GM19043 (cell line): ENCODE measurements at regions not wholly inside any gene's neighbourhood (a gene's known extent, or its start where the extent isn't known, plus 50 kb on each side); places are given as distances from the start of the nearest gene placed in this dataset.
"Not testable (repeated sequence)": the region's sequence is repeated elsewhere in the genome, so short reads cannot be mapped to it uniquely, and the experiment has no call there.

Source experiments
- ATAC-seq: cut with Tn5 transposase; IDR thresholded peaks from one replicate; pipeline ENCODE4 v1.9.1; 2021; ENCODE audit warnings: low read depth; ENCODE audit not compliant: unreplicated experiment

GRCh38 chr10:105605104-105605503 is 964.0 kb downstream of the SORCS3 start:
- ATAC-seq, result no peak

- ATAC-seq, result no peak
These were observed 957.1 kb downstream of the SORCS3 start for GRCh38 chr10:105598207-105598606.

GRCh38 chr10:105597312-105597711 is 956.2 kb downstream of the SORCS3 start:
- no peak for ATAC-seq

- ATAC-seq, result no peak
These were observed 955.7 kb downstream of the SORCS3 start for GRCh38 chr10:105596749-105597148.

- ATAC-seq, result no peak
These were observed 953.2 kb downstream of the SORCS3 start for GRCh38 chr10:105594296-105594695.

- ATAC-seq, result no peak
These were observed 951.4 kb downstream of the SORCS3 start for GRCh38 chr10:105592468-105592867.

- no peak for ATAC-seq
These were observed 945.5 kb downstream of the SORCS3 start for GRCh38 chr10:105586451-105587098.

- ATAC-seq, result no peak
These were observed 944.7 kb downstream of the SORCS3 start for GRCh38 chr10:105585753-105586152.

GRCh38 chr10:105585171-105585570 is 944.1 kb downstream of the SORCS3 start:
- ATAC-seq, result no peak

- no peak for ATAC-seq
These were observed 938.0 kb downstream of the SORCS3 start for GRCh38 chr10:105579112-105579511.

GRCh38 chr10:105577865-105578607 is 936.9 kb downstream of the SORCS3 start:
- no peak for ATAC-seq

GRCh38 chr10:105559333-105560097 is 918.4 kb downstream of the SORCS3 start:
- no peak for ATAC-seq

- not testable (repeated sequence) for ATAC-seq
These were observed 909.4 kb downstream of the SORCS3 start for GRCh38 chr10:105550453-105550852.

- no peak for ATAC-seq
These were observed 908.6 kb downstream of the SORCS3 start for GRCh38 chr10:105549731-105550130.

- ATAC-seq, result no peak
These were observed 904.0 kb downstream of the SORCS3 start for GRCh38 chr10:105545101-105545500.

GRCh38 chr10:105540381-105540780 is 899.3 kb downstream of the SORCS3 start:
- ATAC-seq, result no peak

GRCh38 chr10:105538874-105539273 is 897.8 kb downstream of the SORCS3 start:
- no peak for ATAC-seq

- no peak for ATAC-seq
These were observed 894.4 kb downstream of the SORCS3 start for GRCh38 chr10:105535478-105535877.

- no peak for ATAC-seq
These were observed 893.0 kb downstream of the SORCS3 start for GRCh38 chr10:105534086-105534485.

GRCh38 chr10:105516511-105516910 is 875.4 kb downstream of the SORCS3 start:
- no peak for ATAC-seq

- no peak for ATAC-seq
These were observed 873.0 kb downstream of the SORCS3 start for GRCh38 chr10:105514106-105514505.
